Suprapubic skin (tissue), 4 donors: ENCODE measurements at regions not wholly inside any gene's neighbourhood (a gene's known extent, or its start where the extent isn't known, plus 50 kb on each side); places are given as distances from the start of the nearest gene placed in this dataset.

Experiments
- DNase-seq, 2 donors: peaks; one replicate each; pipeline ENCODE4 v3.0.0-alpha.2; 2019; ENCODE audit warnings: low spot score in 2 of 2
- H3K27ac ChIP-seq: fragments of 200-600 bp; sonication (generic); one replicate; pipeline ENCODE4 v1.5.1; 2019
- H3K27me3 ChIP-seq: fragments of 200-600 bp; sonication (generic); one replicate; pipeline ENCODE4 v1.5.1; 2019
- H3K36me3 ChIP-seq: fragments of 200-600 bp; sonication (generic); one replicate; pipeline ENCODE4 v1.5.1; 2019
- H3K4me1 ChIP-seq: fragments of 200-600 bp; sonication (generic); one replicate; pipeline ENCODE4 v1.5.1; 2019
- H3K4me3 ChIP-seq: fragments of 200-600 bp; sonication (generic); one replicate; pipeline ENCODE4 v1.5.1; 2019; ENCODE audit warnings: mild to moderate bottlenecking
- H3K9me3 ChIP-seq: fragments of 200-600 bp; sonication (generic); one replicate; pipeline ENCODE4 v1.5.1; 2019
- CTCF ChIP-seq, 2 donors: fragments of 200-600 bp in 1 of 2; fragments of 450-650 bp in 1 of 2; sonication (generic) in 1 of 2; IDR thresholded peaks; one replicate each; pipeline ENCODE4 v1.5.1; 2016 to 2019; ENCODE audit warnings: antibody characterized with exemption in 2 of 2, mild to moderate bottlenecking in 1 of 2, moderate library complexity in 1 of 2
- EP300 ChIP-seq: sonication (generic); formaldehyde crosslinking; IDR thresholded peaks from one replicate; pipeline ENCODE4 v1.6.1; 2017; ENCODE audit warnings: antibody characterized with exemption
- POLR2A ChIP-seq, 2 donors: fragments of 450-650 bp; IDR thresholded peaks; one replicate each; pipeline ENCODE4 v1.6.1; 2017; ENCODE audit warnings: antibody characterized with exemption in 2 of 2, mild to moderate bottlenecking in 2 of 2, moderate library complexity in 2 of 2
- POLR2AphosphoS5 ChIP-seq, 3 donors: sonication (generic); formaldehyde crosslinking; IDR thresholded peaks; one replicate each; pipeline ENCODE4 v1.6.1; 2017; ENCODE audit warnings: antibody characterized with exemption in 3 of 3
- WGBS: methylation state at CpG from one replicate; pipeline ENCODE4 v1.1.5; 2018; 5-methylcytosine and 5-hydroxymethylcytosine counted together

DNA sequence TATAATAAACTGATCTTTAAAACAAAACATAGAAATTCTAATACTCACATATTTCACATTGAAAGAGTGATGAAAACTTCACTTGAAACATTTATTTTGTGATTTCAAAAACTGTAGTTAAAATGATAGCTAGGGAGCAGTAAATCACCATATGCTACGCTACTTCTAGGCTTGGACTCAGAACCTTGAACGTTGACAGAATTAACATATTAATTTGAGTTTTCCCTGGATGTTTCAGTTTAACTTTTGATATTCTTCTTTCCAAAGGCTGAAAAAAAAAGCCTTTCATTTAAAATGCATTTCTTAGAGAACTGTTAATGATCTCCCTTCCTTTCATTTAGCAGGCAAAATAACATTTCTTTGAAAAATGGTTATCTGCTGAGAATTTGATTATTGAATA is 307.8 kb upstream of the SGCD start:
- H3K4me1 ChIP-seq = no peaks in the 10 kb centered on the region
- TF ChIP-seq POLR2A (IDR thresholded peaks at IDR 0.05) = no peak
- TF ChIP-seq CTCF (IDR thresholded peaks at IDR 0.05) = no peak
- TF ChIP-seq EP300 = no peak
- no peak for TF ChIP-seq POLR2AphosphoS5 (IDR thresholded peaks at IDR 0.05)
- no peak overlapping the region for H3K27ac ChIP-seq
- H3K4me3 ChIP-seq = no peak overlapping the region
- no peaks in the 10 kb centered on the region for H3K36me3 ChIP-seq
- WGBS = 60% methylated on average over 2 of the region's 2 CpGs
- no peaks in the 10 kb centered on the region for H3K9me3 ChIP-seq
- no peak for DNase-seq
- no peaks in the 10 kb centered on the region for H3K27me3 ChIP-seq

GRCh38 chr5:156019571-156020180 is 307.3 kb upstream of the SGCD start:
- no peaks in the 10 kb centered on the region for H3K4me1 ChIP-seq
- no peaks in the 10 kb centered on the region for H3K27me3 ChIP-seq
- WGBS = 55% methylated on average over 7 of the region's 7 CpGs
- no peak for DNase-seq
- no peak overlapping the region for H3K27ac ChIP-seq
- TF ChIP-seq EP300 = no peak
- TF ChIP-seq POLR2A (IDR thresholded peaks at IDR 0.05) = no peak
- TF ChIP-seq CTCF (IDR thresholded peaks at IDR 0.05) = no peak
- no peak for TF ChIP-seq POLR2AphosphoS5 (IDR thresholded peaks at IDR 0.05)
- H3K4me3 ChIP-seq = no peak overlapping the region
- no peaks in the 10 kb centered on the region for H3K36me3 ChIP-seq
- no peaks in the 10 kb centered on the region for H3K9me3 ChIP-seq

- Histone ChIP-seq H3K27ac (no peak overlapping the region), H3K9me3 (no peaks in the 10 kb centered on the region), H3K27me3 (no peaks in the 10 kb centered on the region), H3K4me1 (no peaks in the 10 kb centered on the region), H3K36me3 (no peaks in the 10 kb centered on the region), H3K4me3 (no peak overlapping the region)
- DNase-seq = no peak
- WGBS = 62% methylated on average over 3 of the region's 3 CpGs
- TF ChIP-seq POLR2A (IDR thresholded peaks at IDR 0.05) (no peak), EP300 (no peak), POLR2AphosphoS5 (IDR thresholded peaks at IDR 0.05) (no peak), CTCF (IDR thresholded peaks at IDR 0.05) (no peak)
These were observed 306.3 kb upstream of the SGCD start for GRCh38 chr5:156020647-156021046.

GRCh38 chr5:156021866-156022265 is 305.1 kb upstream of the SGCD start:
- no peak overlapping the region for H3K27ac ChIP-seq
- H3K36me3 ChIP-seq = no peaks in the 10 kb centered on the region
- no peak overlapping the region for H3K4me3 ChIP-seq
- no peaks in the 10 kb centered on the region for H3K4me1 ChIP-seq
- TF ChIP-seq POLR2A (IDR thresholded peaks at IDR 0.05) (no peak), EP300 (no peak), CTCF (IDR thresholded peaks at IDR 0.05) (no peak), POLR2AphosphoS5 (IDR thresholded peaks at IDR 0.05) (no peak)
- 100% methylated on average over 1 of the region's 1 CpG for WGBS
- no peaks in the 10 kb centered on the region for H3K9me3 ChIP-seq
- no peaks in the 10 kb centered on the region for H3K27me3 ChIP-seq
- DNase-seq = no peak

DNA sequence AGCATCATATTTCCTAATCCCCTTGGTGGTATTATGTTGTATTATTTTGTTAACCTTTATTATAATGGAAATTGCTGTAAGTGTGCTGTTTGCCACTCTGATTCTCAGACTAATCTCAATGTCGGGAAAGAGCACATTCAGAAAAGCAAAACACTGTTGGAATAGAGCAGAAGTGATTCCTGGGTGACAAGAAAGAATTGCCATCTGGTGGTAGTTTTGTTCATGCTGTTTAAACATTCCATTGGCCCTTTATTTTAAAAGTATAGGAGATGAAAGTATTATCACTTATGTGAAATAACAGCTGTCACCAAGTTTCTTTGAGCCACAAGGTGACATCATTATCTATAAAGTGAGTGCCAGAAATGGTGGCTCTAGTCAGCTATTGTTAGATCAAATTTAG is 301.3 kb upstream of the SGCD start:
- Histone ChIP-seq H3K9me3 (no peaks in the 10 kb centered on the region), H3K27ac (no peak overlapping the region), H3K36me3 (no peaks in the 10 kb centered on the region), H3K27me3 (no peaks in the 10 kb centered on the region), H3K4me1 (no peaks in the 10 kb centered on the region), H3K4me3 (no peak overlapping the region)
- DNase-seq = no peak
- TF ChIP-seq CTCF (IDR thresholded peaks at IDR 0.05) (no peak), POLR2AphosphoS5 (IDR thresholded peaks at IDR 0.05) (no peak), EP300 (no peak), POLR2A (IDR thresholded peaks at IDR 0.05) (no peak)
- WGBS = 92% methylated on average over 1 of the region's 1 CpG
